Stimulated activated CD4-positive, alpha-beta T cell treated with anti-CD3 and anti-CD28 coated beads, TNF-alpha, amount 100 ng/mL, for 4 hours (primary cell): ENCODE measurements at regions not wholly inside any gene's neighbourhood (a gene's known extent, or its start where the extent isn't known, plus 50 kb on each side); places are given as distances from the start of the nearest gene placed in this dataset.
"Not testable (repeated sequence)": the region's sequence is repeated elsewhere in the genome, so short reads cannot be mapped to it uniquely, and the experiment has no call there.

Experiments
- DNase-seq, 3 experiments: peaks; one replicate each; pipeline ENCODE4 v3.0.0-alpha.2; 2020; ENCODE audit warnings: low read depth in 3 of 3

GRCh38 chr10:3317553-3318479, 145.2 kb upstream of the PITRM1 start:
- DNase-seq = not testable (repeated sequence)

- DNase-seq = peak in 1 of 3 experiments; percentile 18
Measured at GRCh38 chr10:3314445-3315085, 142.0 kb upstream of the PITRM1 start.

GRCh38 chr10:3313784-3314444, 141.3 kb upstream of the PITRM1 start:
- DNase-seq = not testable (repeated sequence)

GRCh38 chr10:3312403-3312940, 139.9 kb upstream of the PITRM1 start:
- DNase-seq = no peak

GRCh38 chr10:3310016-3310784, 137.6 kb upstream of the PITRM1 start:
- DNase-seq = no peak

GRCh38 chr10:3306050-3306449, 133.5 kb upstream of the PITRM1 start:
- no peak for DNase-seq

- DNase-seq = no peak
Measured at GRCh38 chr10:3295582-3296151, 123.1 kb upstream of the PITRM1 start.

GRCh38 chr10:3294919-3295581, 122.5 kb upstream of the PITRM1 start:
- DNase-seq = no peak

- no peak for DNase-seq
Measured at GRCh38 chr10:3293581-3294431, 121.2 kb upstream of the PITRM1 start.

GRCh38 chr10:3292636-3293035, 120.1 kb upstream of the PITRM1 start:
- DNase-seq = no peak

- no peak for DNase-seq
Measured at GRCh38 chr10:3290550-3290949, 118.0 kb upstream of the PITRM1 start.

- no peak for DNase-seq
Measured at GRCh38 chr10:3287572-3288445, 115.2 kb upstream of the PITRM1 start.

GRCh38 chr10:3282674-3283017, 110.1 kb upstream of the PITRM1 start:
- no peak for DNase-seq

- no peak for DNase-seq
Measured at GRCh38 chr10:3281941-3282673, 109.5 kb upstream of the PITRM1 start.

- DNase-seq = no peak
Measured at GRCh38 chr10:3278771-3279170, 106.2 kb upstream of the PITRM1 start.

- DNase-seq = no peak
Measured at GRCh38 chr10:3277566-3277965, 105.0 kb upstream of the PITRM1 start.

GRCh38 chr10:3274414-3274813, 101.8 kb upstream of the PITRM1 start:
- no peak for DNase-seq

- no peak for DNase-seq
Measured at GRCh38 chr10:3273966-3274365, 101.4 kb upstream of the PITRM1 start.
